Fibroblast of mammary gland (primary cell): ENCODE measurements at regions not wholly inside any gene's neighbourhood (a gene's known extent, or its start where the extent isn't known, plus 50 kb on each side); places are given as distances from the start of the nearest gene placed in this dataset.

Experiments used
- DNase-seq: peaks from one replicate; pipeline ENCODE4 v3.0.0-alpha.2; 2010; ENCODE audit warnings: low read depth
- H3K4me3 ChIP-seq: 2 replicates; pipeline ENCODE4 v1.5.1; 2011; ENCODE audit warnings: low read depth, mild to moderate bottlenecking, low read length, moderate library complexity; ENCODE audit not compliant: control insufficient read depth
- TF ChIP-seq, protein P1 (sequence below): conservative IDR thresholded peaks from 2 replicates; pipeline ENCODE4 v1.5.1; 2011; ENCODE audit warnings: low read depth, low read length, inconsistent platforms; ENCODE audit not compliant: control insufficient read depth, insufficient read depth

- DNase-seq, result no peak
- H3K4me3 ChIP-seq, result no peak overlapping the region
- TF ChIP-seq, protein P1, sequence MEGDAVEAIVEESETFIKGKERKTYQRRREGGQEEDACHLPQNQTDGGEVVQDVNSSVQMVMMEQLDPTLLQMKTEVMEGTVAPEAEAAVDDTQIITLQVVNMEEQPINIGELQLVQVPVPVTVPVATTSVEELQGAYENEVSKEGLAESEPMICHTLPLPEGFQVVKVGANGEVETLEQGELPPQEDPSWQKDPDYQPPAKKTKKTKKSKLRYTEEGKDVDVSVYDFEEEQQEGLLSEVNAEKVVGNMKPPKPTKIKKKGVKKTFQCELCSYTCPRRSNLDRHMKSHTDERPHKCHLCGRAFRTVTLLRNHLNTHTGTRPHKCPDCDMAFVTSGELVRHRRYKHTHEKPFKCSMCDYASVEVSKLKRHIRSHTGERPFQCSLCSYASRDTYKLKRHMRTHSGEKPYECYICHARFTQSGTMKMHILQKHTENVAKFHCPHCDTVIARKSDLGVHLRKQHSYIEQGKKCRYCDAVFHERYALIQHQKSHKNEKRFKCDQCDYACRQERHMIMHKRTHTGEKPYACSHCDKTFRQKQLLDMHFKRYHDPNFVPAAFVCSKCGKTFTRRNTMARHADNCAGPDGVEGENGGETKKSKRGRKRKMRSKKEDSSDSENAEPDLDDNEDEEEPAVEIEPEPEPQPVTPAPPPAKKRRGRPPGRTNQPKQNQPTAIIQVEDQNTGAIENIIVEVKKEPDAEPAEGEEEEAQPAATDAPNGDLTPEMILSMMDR, result no peak
Observed at GRCh38 chr1:5622412-5622811, 369.8 kb downstream of the NPHP4 start.

DNA sequence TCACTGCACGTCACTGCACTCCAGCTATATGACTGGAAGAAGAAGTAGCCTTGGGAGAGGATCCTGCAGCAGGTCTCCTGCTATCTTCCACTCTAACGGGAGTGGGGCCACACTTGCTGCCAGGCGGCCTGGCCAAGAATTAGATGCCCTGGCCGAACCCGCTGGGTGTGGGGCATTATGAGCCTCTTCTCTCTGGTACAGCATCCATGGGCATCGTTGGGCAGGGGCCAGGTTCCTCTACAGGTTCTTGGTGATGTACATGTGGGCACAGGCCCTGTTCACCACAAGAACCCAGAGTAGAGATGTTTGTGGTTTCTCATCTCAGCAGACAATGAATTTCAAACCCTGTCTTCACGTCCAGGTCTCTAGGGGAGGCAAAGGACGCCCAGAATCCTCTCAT, 370.5 kb downstream of the NPHP4 start:
- TF ChIP-seq, protein P1, result no peak
- DNase-seq, result no peak
- no peak overlapping the region for H3K4me3 ChIP-seq

GRCh38 chr1:5620997-5621396, 371.2 kb downstream of the NPHP4 start:
- no peak overlapping the region for H3K4me3 ChIP-seq
- TF ChIP-seq, protein P1, result no peak
- no peak for DNase-seq

- DNase-seq, result no peak
- H3K4me3 ChIP-seq, result no peak overlapping the region
- TF ChIP-seq, protein P1, result no peak
Observed at GRCh38 chr1:5620418-5620817, 371.8 kb downstream of the NPHP4 start.

DNA sequence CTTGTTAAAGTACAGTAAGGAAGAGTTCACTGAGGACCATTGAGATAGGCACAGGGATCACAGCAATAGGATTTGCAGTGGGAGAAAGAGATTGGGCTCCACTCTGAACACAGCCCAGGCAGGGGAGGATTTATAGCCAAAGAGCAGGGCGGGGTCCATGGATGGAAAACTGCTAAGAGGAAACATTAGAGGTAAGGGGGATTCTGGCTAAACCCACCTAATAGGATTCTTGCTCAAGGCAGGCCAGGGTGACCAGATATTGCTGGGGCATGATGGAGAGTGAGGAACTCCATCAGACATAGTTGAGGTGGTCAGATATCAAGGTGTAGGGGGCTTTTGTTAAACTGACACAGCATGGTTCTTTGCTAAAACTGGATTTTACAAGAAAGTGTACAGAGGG, 372.8 kb downstream of the NPHP4 start:
- TF ChIP-seq, protein P1, result no peak
- H3K4me3 ChIP-seq, result no peak overlapping the region
- DNase-seq, result no peak

DNA sequence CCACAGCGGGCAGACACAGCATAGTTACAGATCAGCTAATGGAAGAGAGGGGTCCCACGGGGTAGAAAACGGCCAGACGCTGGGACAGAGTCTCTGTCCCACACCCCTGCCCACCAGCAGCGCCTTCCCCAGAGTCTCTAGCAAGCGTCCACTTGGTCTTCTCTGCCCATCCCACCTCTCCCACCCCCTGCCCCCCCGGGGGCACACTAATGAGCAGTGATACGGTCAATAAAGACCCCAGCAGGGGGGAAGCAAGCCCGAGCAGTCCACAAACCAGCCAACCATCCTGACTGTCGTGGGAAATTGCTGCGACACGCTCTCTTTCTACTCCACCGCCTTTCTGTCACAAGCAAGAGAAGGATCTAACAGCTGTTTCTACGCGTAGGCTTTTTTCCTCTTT, 374.7 kb downstream of the NPHP4 start:
- DNase-seq, result no peak
- TF ChIP-seq, protein P1, result no peak
- no peak overlapping the region for H3K4me3 ChIP-seq

DNA sequence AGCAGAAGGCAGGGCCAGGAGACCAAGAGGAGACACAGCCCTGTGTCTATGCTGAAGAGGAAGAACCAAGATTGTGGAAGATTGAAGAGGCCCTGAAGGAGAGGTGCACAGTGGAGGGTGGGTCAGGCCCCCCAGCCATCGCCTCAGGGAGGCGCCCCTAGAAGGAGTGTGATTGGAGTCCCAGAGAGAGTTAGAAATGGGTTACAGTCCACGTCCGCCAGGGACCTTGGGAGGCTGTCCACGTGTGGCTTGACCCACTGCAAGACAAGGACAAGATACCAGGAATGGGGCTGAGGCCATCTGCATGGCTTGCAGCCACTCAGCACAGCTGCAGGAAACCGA, 375.1 kb downstream of the NPHP4 start:
- DNase-seq, result no peak
- TF ChIP-seq, protein P1, result no peak
- H3K4me3 ChIP-seq, result no peak overlapping the region
